H54 (cell line): ENCODE measurements at regions not wholly inside any gene's neighbourhood (a gene's known extent, or its start where the extent isn't known, plus 50 kb on each side); places are given as distances from the start of the nearest gene placed in this dataset.
A peak's percentile ranks its signal among the peaks of the same experiment; 100 is the strongest.

Experiments used
- DNase-seq: peaks from one replicate; pipeline ENCODE4 v3.0.0; 2011; ENCODE audit warnings: low spot score, mixed read lengths; ENCODE audit not compliant: insufficient read length
- FAIRE-seq: peaks from 3 replicates; lab custom pipeline; 2011; peaks lifted over from hg19 to GRCh38; lab: Jason Lieb, UNC
- POLR2A ChIP-seq: IDR thresholded peaks from 2 replicates; pipeline ENCODE4 v1.6.1; 2011; ENCODE audit warnings: low read depth, mild to moderate bottlenecking, low read length

DNA sequence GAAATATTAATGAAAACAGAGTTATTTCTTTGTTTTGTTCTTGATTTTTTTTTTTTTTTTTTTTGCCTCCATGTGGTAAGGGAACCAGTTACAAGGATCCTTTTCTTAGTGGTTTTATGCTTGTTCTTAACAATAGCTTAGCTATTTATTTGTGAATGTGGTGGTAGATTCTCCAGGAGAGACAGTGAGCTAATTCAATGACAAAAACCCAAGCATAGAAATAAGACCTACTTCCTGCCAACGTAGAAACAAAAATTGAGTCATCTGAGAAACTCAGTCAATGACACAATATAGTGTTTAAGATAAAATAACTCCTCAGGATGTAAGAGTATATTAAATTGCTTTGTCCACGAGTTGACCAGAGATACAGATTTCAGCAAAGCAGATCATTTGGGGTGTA is 863.8 kb upstream of the PABPC4L start:
- no peak for DNase-seq
- FAIRE-seq = no peak
- no peak for TF ChIP-seq POLR2A

DNA sequence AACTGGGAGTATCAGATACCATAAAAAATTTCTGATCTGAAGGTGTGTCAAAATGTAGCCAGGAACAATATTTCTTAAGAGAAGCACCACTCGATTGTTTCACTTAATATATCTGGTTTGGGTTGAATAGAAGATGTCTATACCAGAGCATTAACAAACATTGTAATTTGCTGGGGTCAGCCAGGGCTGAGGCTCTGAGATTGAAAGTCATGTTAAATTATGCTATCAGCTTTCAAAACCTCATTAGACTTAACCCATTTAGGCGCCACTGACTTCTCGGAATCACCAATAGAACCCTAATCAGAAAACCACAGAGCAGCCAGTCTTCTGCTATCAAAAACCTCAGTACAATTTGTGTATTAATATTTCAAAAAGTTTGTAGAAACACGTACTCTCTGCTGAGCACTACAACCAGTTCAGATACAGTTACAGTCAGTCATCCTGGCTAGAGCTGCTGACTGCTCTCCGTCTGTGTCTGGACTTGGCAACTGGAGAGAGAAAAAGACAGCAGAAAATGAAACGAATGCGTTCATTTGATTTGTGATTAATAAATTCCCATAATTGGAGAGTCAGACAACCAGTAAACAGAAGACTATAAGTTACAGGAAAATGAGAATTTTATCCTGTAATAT is 848.6 kb upstream of the PABPC4L start:
- no peak for DNase-seq

DNA sequence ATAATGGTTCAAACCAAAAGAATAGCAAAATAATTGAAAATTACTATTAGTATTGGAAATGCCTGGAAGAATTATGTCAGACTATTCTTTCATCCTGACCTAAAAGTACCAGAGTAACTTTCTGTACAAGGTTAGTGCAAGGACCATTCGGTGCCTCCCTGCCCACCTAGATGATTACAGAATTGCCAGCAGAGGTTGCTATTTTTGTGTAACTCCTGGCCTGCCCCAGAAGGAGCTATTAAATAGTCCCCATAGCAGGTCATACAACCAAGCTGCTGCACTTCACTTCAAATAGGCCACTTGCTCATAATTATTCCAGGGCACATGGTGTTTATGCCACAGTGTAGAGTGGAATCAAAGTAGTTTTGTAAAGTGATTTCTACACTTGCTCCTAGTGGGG is 831.1 kb upstream of the PABPC4L start:
- no peak for FAIRE-seq
- DNase-seq = no peak
- no peak for TF ChIP-seq POLR2A

More for the DNA sequence above, 848.6 kb upstream of the PABPC4L start:
- peak; percentile 65 for FAIRE-seq
- no peak for TF ChIP-seq POLR2A

DNA sequence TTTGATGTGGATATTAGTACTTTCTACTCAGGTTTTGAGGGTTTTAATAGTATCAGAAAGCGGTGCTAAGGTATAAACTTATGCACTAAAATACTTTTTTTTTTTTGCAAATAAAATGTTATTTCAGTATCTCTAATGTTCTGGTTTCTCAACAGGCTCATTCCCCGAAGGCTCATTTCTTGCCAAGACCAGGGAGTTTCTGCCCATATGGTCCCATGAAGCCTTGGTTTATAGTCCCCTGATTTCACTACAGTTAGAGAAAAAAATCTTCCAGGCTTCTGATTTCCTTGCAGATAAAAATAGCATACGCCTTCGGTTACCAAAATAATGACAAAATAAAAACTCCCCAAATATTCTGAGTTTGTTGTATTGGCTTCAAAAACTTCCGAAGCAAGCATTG is 814.2 kb upstream of the PABPC4L start:
- TF ChIP-seq POLR2A = no peak
- no peak for DNase-seq
- no peak for FAIRE-seq

DNA sequence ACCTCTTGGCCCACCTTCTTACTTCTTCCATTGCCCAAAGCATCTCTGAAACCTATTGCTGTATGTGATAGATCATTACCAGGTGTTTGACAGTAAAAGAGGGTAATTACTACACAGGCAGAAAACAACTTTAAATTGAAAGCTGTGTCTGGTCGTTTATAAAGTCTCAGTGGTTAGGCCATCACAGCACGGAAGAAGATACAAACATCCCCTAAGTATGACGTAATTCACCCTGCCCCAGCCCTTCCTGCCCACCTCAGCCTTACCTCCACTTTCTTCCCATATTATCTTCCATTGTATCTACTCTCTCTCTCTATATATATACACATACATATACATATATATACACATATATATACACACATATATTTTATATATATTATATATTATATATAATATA is 805.8 kb upstream of the PABPC4L start:
- FAIRE-seq (no peak), DNase-seq (no peak)
- TF ChIP-seq POLR2A = no peak

DNA sequence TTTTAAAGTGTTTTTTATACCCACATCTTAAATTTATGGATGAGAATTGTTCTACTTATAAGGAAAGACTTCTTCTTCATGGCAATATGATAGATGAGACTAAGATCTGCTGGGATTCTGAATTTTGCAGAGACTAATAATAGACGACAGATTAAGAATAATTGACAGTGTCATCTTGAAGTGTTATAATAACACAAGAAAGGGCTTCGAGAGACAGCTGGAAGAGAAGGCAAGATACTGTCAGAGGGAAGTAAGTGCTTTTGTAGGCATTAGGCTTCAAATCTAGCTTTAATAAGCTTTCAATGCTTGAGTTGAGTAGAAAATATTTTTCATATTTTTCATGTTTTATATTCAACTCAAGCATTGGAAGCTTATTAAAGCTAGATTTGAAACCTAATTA is 797.6 kb upstream of the PABPC4L start:
- FAIRE-seq (no peak), DNase-seq (no peak)
- TF ChIP-seq POLR2A = no peak

DNA sequence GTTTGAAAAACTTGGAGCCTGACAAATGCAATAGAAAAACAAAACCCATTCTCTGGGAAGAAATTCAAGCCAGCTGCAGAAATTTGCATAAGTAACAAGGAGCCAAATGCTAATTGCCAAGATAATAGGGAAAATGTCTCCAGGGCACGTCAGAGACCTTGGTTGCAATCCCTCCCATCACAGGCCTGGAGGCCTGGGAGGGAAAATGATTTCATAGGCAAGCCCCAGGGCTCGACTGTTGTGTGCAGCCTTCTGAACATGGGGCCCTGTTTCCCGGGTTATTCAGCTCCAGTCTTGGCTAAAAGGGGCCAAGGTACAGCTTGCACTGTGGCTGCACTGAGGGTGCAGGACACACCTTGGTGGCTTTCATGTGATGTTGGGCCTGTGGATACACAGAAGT is 760.4 kb upstream of the PABPC4L start:
- FAIRE-seq = no peak
- no peak for TF ChIP-seq POLR2A
- no peak for DNase-seq

DNA sequence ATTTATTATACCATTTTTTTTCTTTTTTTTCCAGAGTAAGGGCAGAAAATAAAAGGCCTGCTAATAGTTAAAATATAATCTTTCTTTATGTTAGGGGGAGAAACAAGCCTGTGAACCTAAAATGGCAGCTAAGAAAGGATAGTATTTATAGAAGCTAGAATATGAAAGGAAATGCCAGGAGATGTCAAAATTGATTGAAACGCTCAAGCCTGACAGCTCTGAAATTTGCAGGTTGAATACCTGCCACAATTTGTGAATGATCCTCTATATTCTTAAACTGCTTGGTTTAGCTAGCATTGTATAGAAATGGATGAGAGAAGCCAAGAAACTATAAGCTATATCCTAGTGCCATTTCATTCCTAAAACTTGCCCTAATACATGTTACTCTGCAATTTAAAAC is 757.3 kb upstream of the PABPC4L start:
- DNase-seq (no peak), FAIRE-seq (no peak)
- no peak for TF ChIP-seq POLR2A

DNA sequence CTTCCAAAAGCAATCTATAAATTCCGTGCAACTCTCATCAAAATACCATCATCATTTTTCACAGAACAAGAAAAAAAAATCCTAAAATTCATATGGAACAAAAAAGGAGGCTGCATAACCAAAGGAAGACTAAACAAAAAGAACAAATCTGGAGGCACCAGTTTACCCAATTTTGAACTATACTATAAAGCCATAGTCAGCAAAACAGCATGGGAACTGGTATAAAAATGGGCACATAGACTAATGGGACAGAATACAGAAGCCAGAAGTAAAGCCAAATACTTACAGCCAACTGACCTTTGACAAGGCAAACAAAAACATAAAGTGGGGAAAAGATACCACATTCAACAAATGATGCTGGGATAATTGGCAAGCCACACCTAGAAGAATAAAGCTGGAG is 753.5 kb upstream of the PABPC4L start:
- FAIRE-seq = no peak
- no peak for TF ChIP-seq POLR2A
- DNase-seq = no peak

DNA sequence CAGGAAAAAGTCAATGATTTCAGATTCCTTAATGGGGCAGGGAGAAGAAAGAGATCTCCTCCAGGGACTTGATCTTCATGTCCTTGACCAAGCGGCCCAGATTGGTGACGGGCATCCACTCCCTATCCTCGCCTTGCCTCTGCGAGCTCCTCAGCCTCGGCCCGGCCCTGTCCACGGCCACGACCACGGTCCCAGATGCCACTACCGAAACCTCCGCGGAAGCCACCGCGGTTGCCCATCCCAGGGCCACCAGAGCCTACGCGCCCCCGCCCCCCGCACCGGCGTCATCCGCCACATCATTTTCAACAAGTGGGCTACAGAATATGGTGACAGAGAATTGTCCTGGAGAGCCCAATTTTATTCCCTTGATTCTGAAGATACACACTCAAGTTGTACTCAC is 751.2 kb upstream of the PABPC4L start:
- TF ChIP-seq POLR2A = no peak
- no peak for FAIRE-seq
- no peak for DNase-seq

DNA sequence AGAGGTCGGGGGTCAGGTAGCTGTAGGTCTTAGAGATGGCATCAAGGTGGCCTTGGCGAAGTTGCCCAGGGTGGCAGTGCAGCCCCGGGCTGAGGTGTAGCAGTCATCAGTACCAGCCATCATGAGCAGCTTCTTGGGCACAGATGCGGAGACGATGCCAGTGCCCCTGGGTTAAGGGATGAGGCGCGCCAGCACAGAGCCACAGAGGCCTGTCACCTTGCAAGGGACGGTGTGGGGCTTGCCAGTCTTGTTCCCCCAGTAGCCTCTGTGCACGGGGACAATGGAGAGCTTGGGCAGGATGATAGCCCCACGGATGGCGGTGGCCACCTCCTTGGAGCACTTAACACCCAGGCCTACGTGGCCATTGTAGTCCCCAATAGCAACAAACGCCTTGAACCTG is 750.7 kb upstream of the PABPC4L start:
- DNase-seq = no peak
- FAIRE-seq = no peak
- no peak for TF ChIP-seq POLR2A

DNA sequence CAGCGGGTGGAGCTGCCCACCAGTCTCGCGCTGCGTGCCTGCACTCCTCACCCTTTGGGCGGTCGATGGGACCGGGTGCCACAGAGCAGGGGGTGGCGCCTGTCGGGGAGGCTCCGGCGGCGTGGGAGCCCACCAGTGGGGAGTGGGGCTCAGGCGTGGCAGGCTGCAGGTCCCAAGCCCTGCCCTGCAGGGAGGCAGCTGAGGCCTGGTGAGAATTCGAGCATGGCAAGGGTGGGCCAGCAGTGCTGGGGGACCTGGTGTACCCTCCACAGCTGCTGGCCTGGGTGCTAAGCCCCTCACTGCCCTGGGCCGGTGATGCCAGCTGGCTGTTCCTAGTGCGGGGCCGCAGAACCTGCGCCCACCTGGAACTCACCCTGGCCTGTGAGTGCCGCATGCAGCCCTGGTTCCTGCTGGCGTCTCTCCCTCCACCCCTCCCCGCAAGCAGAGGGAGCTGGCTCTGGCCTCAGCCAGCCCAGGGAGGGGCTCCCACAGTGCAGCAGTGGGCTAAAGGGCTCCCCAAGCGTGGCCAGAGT is 746.6 kb upstream of the PABPC4L start:
- FAIRE-seq (no peak), DNase-seq (no peak)
- TF ChIP-seq POLR2A = no peak

DNA sequence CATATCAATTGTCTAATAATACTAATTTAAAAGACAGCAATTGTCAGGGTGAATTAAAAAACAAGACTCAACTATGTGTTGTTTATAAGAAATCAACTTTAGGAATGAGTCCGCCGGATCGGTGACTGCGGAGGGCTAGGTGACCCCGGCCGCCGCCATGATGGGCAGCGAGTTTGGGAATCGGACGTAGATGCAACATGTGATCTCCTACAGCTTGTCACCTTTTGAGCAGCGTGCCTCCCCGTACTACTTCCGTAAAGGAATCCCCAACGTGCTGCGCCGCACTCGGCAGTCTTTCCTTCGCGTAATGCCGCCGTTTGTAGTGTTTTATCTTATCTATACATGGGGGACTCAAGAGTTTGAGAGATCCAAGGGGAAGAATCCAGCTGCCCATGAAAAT is 742.5 kb upstream of the PABPC4L start:
- no peak for TF ChIP-seq POLR2A
- no peak for DNase-seq
- FAIRE-seq = no peak

DNA sequence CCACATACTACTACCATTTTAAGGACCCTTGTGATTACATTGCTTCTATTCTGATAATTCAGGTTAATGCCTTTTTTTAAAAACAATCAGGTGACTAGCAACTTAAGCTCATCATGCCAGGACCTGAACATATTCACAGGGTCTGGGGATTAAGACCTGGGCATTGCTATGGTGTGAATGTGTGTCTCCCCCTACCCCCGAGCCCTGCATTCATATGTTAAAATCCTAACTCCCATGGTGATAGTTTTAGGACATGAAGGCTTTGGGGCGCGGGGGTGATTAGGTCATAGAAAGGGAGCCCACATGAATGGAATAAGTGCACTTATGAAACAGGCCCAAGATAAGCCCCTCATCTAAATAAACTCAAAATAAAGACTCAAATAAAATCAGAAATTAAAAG is 734.4 kb upstream of the PABPC4L start:
- no peak for FAIRE-seq
- TF ChIP-seq POLR2A = no peak
- no peak for DNase-seq

DNA sequence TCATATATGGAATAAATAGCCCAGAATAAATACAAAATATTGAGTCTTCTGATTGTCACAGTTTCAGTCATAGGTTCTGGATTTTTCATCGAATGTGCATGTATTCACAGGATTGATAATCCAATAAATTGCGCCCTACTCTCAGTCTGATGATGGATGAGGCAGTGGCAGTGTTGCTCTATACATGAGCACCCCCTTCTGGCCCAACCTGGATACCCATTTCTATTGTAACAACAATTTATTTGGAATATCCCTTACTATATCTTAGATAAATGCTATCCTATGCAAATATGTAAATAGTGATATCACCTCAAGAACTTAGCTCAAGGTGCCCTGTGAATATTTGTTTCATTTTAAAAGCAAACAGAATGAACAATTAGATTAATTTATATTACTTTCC is 733.7 kb upstream of the PABPC4L start:
- FAIRE-seq (no peak), DNase-seq (no peak)
- TF ChIP-seq POLR2A = no peak

DNA sequence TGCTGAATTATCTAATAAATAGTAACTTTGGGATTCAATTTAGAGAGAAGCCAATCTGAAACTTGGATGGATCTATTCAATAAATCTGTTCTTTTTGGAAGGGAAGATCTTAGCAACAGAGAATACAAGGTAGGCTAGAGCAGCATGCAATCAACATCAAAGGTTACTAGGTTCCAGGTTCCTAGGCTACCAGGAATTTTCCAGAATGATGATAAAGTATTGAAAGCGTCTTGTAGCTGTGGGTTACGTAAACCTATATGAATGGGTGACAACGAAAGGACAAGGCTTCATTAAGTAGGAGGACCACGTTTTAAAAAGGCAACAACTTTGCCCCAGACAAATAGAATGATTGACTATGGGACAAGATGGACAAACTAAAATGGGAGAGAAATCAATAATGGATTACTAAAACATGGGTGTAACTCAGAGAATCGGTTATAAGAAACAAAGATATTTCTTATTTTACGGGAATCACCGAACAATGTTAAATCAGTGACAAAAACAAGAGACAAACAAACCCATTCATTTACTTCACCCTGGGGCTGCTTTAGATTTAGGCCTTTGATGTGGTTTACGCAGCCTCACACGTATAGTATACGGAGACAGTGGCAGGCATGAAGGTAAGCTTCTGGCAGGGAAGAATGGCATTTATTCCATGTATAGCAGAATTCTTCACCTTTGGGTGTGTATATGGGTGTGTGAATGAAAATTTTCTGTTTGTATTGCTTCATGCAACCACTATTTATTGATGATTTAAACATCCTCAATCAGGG is 732.6 kb upstream of the PABPC4L start:
- no peak for TF ChIP-seq POLR2A
- DNase-seq (no peak), FAIRE-seq (no peak)
